ENCODE measurements at regions not wholly inside any gene's neighbourhood (a gene's known extent, or its start where the extent isn't known, plus 50 kb on each side); places are given as distances from the start of the nearest gene placed in this dataset.
"Not testable (repeated sequence)": the region's sequence is repeated elsewhere in the genome, so short reads cannot be mapped to it uniquely, and the experiment has no call there.

GRCh38 chr20:60104993-60105803, 147.0 kb downstream of the CDH26 start:
- FAIRE-seq (no peak), DNase-seq (ENCODE audit: insufficient read length, low spot score) (no peak)
- TF ChIP-seq POLR2A (IDR thresholded peaks at IDR 0.05; ENCODE audit: low read depth, low read length): no peak

- not testable (repeated sequence) for FAIRE-seq; DNase-seq (ENCODE audit: insufficient read length, low spot score)
Measured at GRCh38 chr20:60106186-60106585, 148.0 kb downstream of the CDH26 start.

GRCh38 chr20:60107621-60108390, 149.6 kb downstream of the CDH26 start:
- DNase-seq (ENCODE audit: insufficient read length, low spot score) (no peak), FAIRE-seq (no peak)
- TF ChIP-seq POLR2A (IDR thresholded peaks at IDR 0.05; ENCODE audit: low read depth, low read length): no peak

- DNase-seq (ENCODE audit: insufficient read length, low spot score) (no peak), FAIRE-seq (no peak)
- TF ChIP-seq POLR2A (IDR thresholded peaks at IDR 0.05; ENCODE audit: low read depth, low read length): no peak
Measured at GRCh38 chr20:60108397-60108796, 150.2 kb downstream of the CDH26 start.

- DNase-seq (ENCODE audit: insufficient read length, low spot score): no peak
- no peak for FAIRE-seq
- no peak for TF ChIP-seq POLR2A (IDR thresholded peaks at IDR 0.05; ENCODE audit: low read depth, low read length)
Measured at GRCh38 chr20:60113024-60113724, 155.0 kb downstream of the CDH26 start.

- FAIRE-seq (no peak), DNase-seq (ENCODE audit: insufficient read length, low spot score) (no peak)
- no peak for TF ChIP-seq POLR2A (IDR thresholded peaks at IDR 0.05; ENCODE audit: low read depth, low read length)
Measured at GRCh38 chr20:60113771-60114170, 155.5 kb downstream of the CDH26 start.

GRCh38 chr20:60115451-60115850, 157.2 kb downstream of the CDH26 start:
- no peak for FAIRE-seq
- no peak for TF ChIP-seq POLR2A (IDR thresholded peaks at IDR 0.05; ENCODE audit: low read depth, low read length)

GRCh38 chr20:60116128-60116909, 158.1 kb downstream of the CDH26 start:
- FAIRE-seq (no peak), DNase-seq (ENCODE audit: insufficient read length, low spot score) (no peak)

More at GRCh38 chr20:60115451-60115850, 157.2 kb downstream of the CDH26 start:
- DNase-seq (ENCODE audit: insufficient read length, low spot score): no peak

GRCh38 chr20:60117065-60117464, 158.8 kb downstream of the CDH26 start:
- no peak for TF ChIP-seq POLR2A (IDR thresholded peaks at IDR 0.05; ENCODE audit: low read depth, low read length)
- DNase-seq (ENCODE audit: insufficient read length, low spot score) (no peak), FAIRE-seq (no peak)

More at GRCh38 chr20:60116128-60116909, 158.1 kb downstream of the CDH26 start:
- TF ChIP-seq POLR2A (IDR thresholded peaks at IDR 0.05; ENCODE audit: low read depth, low read length): no peak

- DNase-seq (ENCODE audit: insufficient read length, low spot score): no peak
- no peak for TF ChIP-seq POLR2A (IDR thresholded peaks at IDR 0.05; ENCODE audit: low read depth, low read length)
Measured at GRCh38 chr20:60121903-60122302, 163.7 kb downstream of the CDH26 start.

GRCh38 chr20:60122671-60123070, 164.4 kb downstream of the CDH26 start:
- TF ChIP-seq POLR2A (IDR thresholded peaks at IDR 0.05; ENCODE audit: low read depth, low read length): no peak
- FAIRE-seq: no peak
- no peak for DNase-seq (ENCODE audit: insufficient read length, low spot score)

More at GRCh38 chr20:60121903-60122302, 163.7 kb downstream of the CDH26 start:
- no peak for FAIRE-seq

- FAIRE-seq (no peak), DNase-seq (ENCODE audit: insufficient read length, low spot score) (no peak)
- TF ChIP-seq POLR2A (IDR thresholded peaks at IDR 0.05; ENCODE audit: low read depth, low read length): no peak
Measured at GRCh38 chr20:60123096-60123495, 164.9 kb downstream of the CDH26 start.

GRCh38 chr20:60123652-60124051, 165.4 kb downstream of the CDH26 start:
- FAIRE-seq: no peak
- TF ChIP-seq POLR2A (IDR thresholded peaks at IDR 0.05; ENCODE audit: low read depth, low read length): no peak

More at GRCh38 chr20:60123652-60124051, 165.4 kb downstream of the CDH26 start:
- DNase-seq (ENCODE audit: insufficient read length, low spot score): no peak
